ENCODE measurements at regions not wholly inside any gene's neighbourhood (a gene's known extent, or its start where the extent isn't known, plus 50 kb on each side); places are given as distances from the start of the nearest gene placed in this dataset.
A peak's percentile ranks its signal among the peaks of the same experiment; 100 is the strongest.
"Not testable (repeated sequence)": the region's sequence is repeated elsewhere in the genome, so short reads cannot be mapped to it uniquely, and the experiment has no call there.

- H3K36me3 Mint-ChIP-seq; H3K27me3 ChIP-seq (ENCODE audit: insufficient read depth, low read length); H3K27ac ChIP-seq (ENCODE audit: low read depth, low read length); H3K4me3 Mint-ChIP-seq; H3K27me3 Mint-ChIP-seq; H3K27ac Mint-ChIP-seq; CTCF ChIA-PET (ENCODE audit: partially characterized antibody); H3K4me3 ChIP-seq (ENCODE audit: low read length in 2 of 2); intact Hi-C loops (cut with micrococcal nuclease); DNase-seq; H3K9me3 ChIP-seq (ENCODE audit: control insufficient read depth in 1 of 2, low read length in 2 of 2); H3K36me3 ChIP-seq (ENCODE audit: insufficient read depth, low read length); H3K4me1 Mint-ChIP-seq; H3K4me1 ChIP-seq (ENCODE audit: insufficient read depth, low read length); H3K9me3 Mint-ChIP-seq; POLR2A ChIA-PET (ENCODE audit: partially characterized antibody): not testable (repeated sequence)
Observed at GRCh38 chr1:147103416-147104155, 68.7 kb downstream of the PRKAB2 start.

DNA sequence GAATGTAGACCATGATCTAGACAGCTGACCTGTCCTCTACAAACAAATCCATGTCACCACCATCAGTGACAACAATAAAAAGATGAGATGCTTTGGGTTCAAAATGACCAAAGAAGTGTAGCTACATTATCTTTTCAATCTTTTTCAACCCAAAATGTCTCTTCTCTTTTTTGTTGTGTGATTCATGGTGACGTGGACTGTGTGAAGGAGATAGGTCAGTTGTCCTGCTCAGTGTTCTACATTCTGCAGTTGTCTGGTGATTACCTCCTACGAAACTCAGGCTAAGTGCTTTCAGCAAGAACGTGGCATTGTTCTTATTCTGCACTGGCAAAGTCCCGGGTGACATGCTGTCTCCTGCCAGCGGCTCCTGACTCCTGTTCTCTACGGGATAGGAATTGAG is 73.1 kb downstream of the PRKAB2 start:
- intact Hi-C loops (cut with micrococcal nuclease) = no loop called here
- H3K27me3 Mint-ChIP-seq = peaks cover 0 to 4% of the 10 kb centered on the region in 2 donors
- ChIA-PET POLR2A (ENCODE audit: partially characterized antibody) (no interaction called here), CTCF (ENCODE audit: partially characterized antibody) (interaction anchor here (1.1 kb wide), 1 partner anchor 15 kb away, joined by 3 read pairs; no protein-coding TSS in a partner anchor)
- Histone ChIP-seq H3K4me3 (ENCODE audit: low read length in 2 of 2) (no peak overlapping the region), H3K9me3 (ENCODE audit: control insufficient read depth in 1 of 2, low read length in 2 of 2) (no peaks in the 10 kb centered on the region), H3K27ac (ENCODE audit: low read depth, low read length) (no peak overlapping the region), H3K36me3 (ENCODE audit: insufficient read depth, low read length) (no peaks in the 10 kb centered on the region), H3K4me1 (ENCODE audit: insufficient read depth, low read length) (no peaks in the 10 kb centered on the region), H3K27me3 (ENCODE audit: insufficient read depth, low read length) (no peaks in the 10 kb centered on the region)
- no peaks in the 10 kb centered on the region for H3K36me3 Mint-ChIP-seq
- DNase-seq = no peak
- H3K4me1 Mint-ChIP-seq = no peaks in the 10 kb centered on the region
- H3K4me3 Mint-ChIP-seq = no peak overlapping the region
- no peak overlapping the region for H3K27ac Mint-ChIP-seq
- no peaks in the 10 kb centered on the region for H3K9me3 Mint-ChIP-seq

DNA sequence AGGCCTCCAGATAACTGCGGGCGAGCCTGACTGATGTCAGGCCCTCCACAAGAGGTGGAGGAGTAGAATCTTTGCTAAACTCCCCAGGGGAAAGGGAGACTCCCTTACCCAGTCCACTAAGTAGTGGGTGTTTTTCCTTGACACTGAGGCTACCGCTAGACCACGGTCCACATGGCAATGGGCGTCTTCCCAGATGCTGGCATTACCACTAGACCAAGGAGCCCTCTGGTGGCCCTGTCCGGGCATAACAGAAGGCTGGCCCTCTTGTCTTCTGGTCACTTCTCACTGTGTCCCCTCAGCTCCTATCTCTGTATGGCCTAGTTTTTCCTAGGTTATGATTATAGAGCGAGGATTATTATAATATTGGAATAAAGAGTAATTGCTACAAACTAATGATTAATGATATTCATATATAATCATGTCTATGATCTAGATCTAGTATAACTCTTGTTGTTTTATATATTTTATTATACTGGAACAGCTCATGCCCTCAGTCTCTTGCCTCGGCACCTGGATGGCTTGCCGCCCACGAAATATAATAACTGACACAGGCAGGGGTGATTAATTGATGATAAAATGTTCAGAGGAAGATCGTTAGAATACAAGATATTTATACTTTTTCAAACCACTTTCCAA is 73.8 kb downstream of the PRKAB2 start:
- H3K27ac ChIP-seq (ENCODE audit: low read depth, low read length); H3K4me3 ChIP-seq (ENCODE audit: low read length in 2 of 2); H3K9me3 ChIP-seq (ENCODE audit: control insufficient read depth in 1 of 2, low read length in 2 of 2); POLR2A ChIA-PET (ENCODE audit: partially characterized antibody); H3K27me3 Mint-ChIP-seq; H3K9me3 Mint-ChIP-seq; H3K4me1 Mint-ChIP-seq; H3K4me3 Mint-ChIP-seq; intact Hi-C loops (cut with micrococcal nuclease); H3K4me1 ChIP-seq (ENCODE audit: insufficient read depth, low read length); H3K27me3 ChIP-seq (ENCODE audit: insufficient read depth, low read length); H3K27ac Mint-ChIP-seq; H3K36me3 ChIP-seq (ENCODE audit: insufficient read depth, low read length); H3K36me3 Mint-ChIP-seq: not testable (repeated sequence)
- DNase-seq = peak in 2 of 5 donors; percentile 11 to 12
- CTCF ChIA-PET (ENCODE audit: partially characterized antibody) = interaction anchor here (0.7 to 1.1 kb wide), 2 partner anchors 14 to 52 kb away, joined by 3 read pairs; no protein-coding TSS in a partner anchor

GRCh38 chr1:147095691-147096090 is 76.6 kb downstream of the PRKAB2 start:
- Mint-ChIP-seq H3K27me3 (peaks cover 0 to 1% of the 10 kb centered on the region in 2 donors), H3K4me1 (no peaks in the 10 kb centered on the region), H3K27ac (no peak overlapping the region), H3K9me3 (no peaks in the 10 kb centered on the region), H3K4me3 (no peak overlapping the region), H3K36me3 (no peaks in the 10 kb centered on the region)
- CTCF ChIA-PET (ENCODE audit: partially characterized antibody) = no interaction called here
- H3K36me3 ChIP-seq (ENCODE audit: insufficient read depth, low read length) = no peaks in the 10 kb centered on the region
- no peaks in the 10 kb centered on the region for H3K4me1 ChIP-seq (ENCODE audit: insufficient read depth, low read length)
- POLR2A ChIA-PET (ENCODE audit: partially characterized antibody) = no interaction called here
- H3K27me3 ChIP-seq (ENCODE audit: insufficient read depth, low read length) = no peaks in the 10 kb centered on the region
- no peak overlapping the region for H3K27ac ChIP-seq (ENCODE audit: low read depth, low read length)
- intact Hi-C loops (cut with micrococcal nuclease) = no loop called here
- H3K9me3 ChIP-seq (ENCODE audit: control insufficient read depth in 1 of 2, low read length in 2 of 2) = no peaks in the 10 kb centered on the region
- H3K4me3 ChIP-seq (ENCODE audit: low read length in 2 of 2) = no peak overlapping the region
- DNase-seq = no peak

DNA sequence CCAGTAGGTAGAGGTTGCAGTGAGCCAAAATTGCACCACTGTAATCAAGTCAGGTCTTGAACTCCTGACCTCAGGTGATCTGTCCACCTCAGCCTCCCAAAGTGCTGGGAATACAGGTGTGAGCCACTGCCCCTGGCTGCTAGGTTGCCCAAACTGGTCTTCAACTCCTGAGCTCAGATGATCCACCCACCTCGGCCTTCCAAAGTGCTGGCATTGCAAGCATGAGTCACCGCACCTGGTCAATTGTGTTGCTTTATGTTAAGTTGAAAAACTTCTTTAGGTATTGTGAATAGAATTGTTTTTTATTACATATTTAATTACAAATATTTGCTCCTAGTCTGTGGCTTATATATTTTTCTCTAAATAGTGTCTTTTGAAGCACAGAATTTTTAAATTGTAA is 80.5 kb downstream of the PRKAB2 start:
- Mint-ChIP-seq H3K36me3 (no peaks in the 10 kb centered on the region), H3K9me3 (peaks cover 0 to 7% (median 1%) of the 10 kb centered on the region in 8 donors), H3K27ac (no peak overlapping the region), H3K4me1 (peaks cover 0 to 12% (median 4%) of the 10 kb centered on the region in 4 donors), H3K4me3 (no peak overlapping the region), H3K27me3 (peaks cover 0 to 2% of the 10 kb centered on the region in 2 donors)
- DNase-seq = no peak
- no peaks in the 10 kb centered on the region for H3K27me3 ChIP-seq (ENCODE audit: insufficient read depth, low read length)
- no peaks in the 10 kb centered on the region for H3K9me3 ChIP-seq (ENCODE audit: control insufficient read depth in 1 of 2, low read length in 2 of 2)
- ChIA-PET POLR2A (ENCODE audit: partially characterized antibody) (no interaction called here), CTCF (ENCODE audit: partially characterized antibody) (no interaction called here)
- intact Hi-C loops (cut with micrococcal nuclease) = no loop called here
- H3K27ac ChIP-seq (ENCODE audit: low read depth, low read length) = no peak overlapping the region
- no peaks in the 10 kb centered on the region for H3K36me3 ChIP-seq (ENCODE audit: insufficient read depth, low read length)
- H3K4me3 ChIP-seq (ENCODE audit: low read length in 2 of 2) = no peak overlapping the region
- H3K4me1 ChIP-seq (ENCODE audit: insufficient read depth, low read length) = no peaks in the 10 kb centered on the region

DNA sequence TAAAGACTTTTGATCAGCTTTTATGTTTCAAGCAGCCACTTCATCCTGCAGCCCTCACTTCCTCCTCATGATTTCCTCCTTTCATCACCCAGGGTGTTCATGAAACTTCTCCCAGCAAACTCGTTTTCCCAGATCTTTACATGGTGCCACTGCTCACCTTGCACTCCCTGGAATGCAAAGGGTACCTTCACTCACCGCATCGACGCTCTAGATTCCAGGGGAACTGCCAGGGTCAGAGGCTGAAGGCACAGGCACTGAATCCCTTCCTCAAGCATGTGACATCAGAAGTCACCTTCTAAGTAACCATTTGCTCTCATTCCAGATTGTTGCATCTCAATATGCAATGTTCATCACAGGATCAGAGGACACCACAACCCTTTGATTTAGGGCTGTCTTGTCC is 82.8 kb downstream of the PRKAB2 start:
- no peak overlapping the region for H3K27ac Mint-ChIP-seq
- Histone ChIP-seq H3K36me3 (ENCODE audit: insufficient read depth, low read length) (no peaks in the 10 kb centered on the region), H3K9me3 (ENCODE audit: control insufficient read depth in 1 of 2, low read length in 2 of 2) (no peaks in the 10 kb centered on the region), H3K27me3 (ENCODE audit: insufficient read depth, low read length) (no peaks in the 10 kb centered on the region), H3K4me1 (ENCODE audit: insufficient read depth, low read length) (no peaks in the 10 kb centered on the region), H3K27ac (ENCODE audit: low read depth, low read length) (no peak overlapping the region), H3K4me3 (ENCODE audit: low read length in 2 of 2) (no peak overlapping the region)
- peaks cover 0 to 7% (median 1%) of the 10 kb centered on the region in 8 donors for H3K9me3 Mint-ChIP-seq
- DNase-seq = no peak
- H3K27me3 Mint-ChIP-seq = peaks cover 4 to 8% of the 10 kb centered on the region in 2 donors
- peaks cover 4 to 13% (median 9%) of the 10 kb centered on the region in 4 donors for H3K4me1 Mint-ChIP-seq
- ChIA-PET CTCF (ENCODE audit: partially characterized antibody) (interaction anchor here (1.2 kb wide), 1 partner anchor 46 kb away, joined by 3 read pairs; no protein-coding TSS in a partner anchor), POLR2A (ENCODE audit: partially characterized antibody) (no interaction called here)
- peak overlapping the region in 1 of 8 donors; percentile 21 for H3K4me3 Mint-ChIP-seq
- peaks cover 0 to 6% of the 10 kb centered on the region in 2 donors for H3K36me3 Mint-ChIP-seq
- intact Hi-C loops (cut with micrococcal nuclease) = loop anchor here (5.0 kb wide), 1 partner anchor 83 kb away; the partner anchor contains the start of gene PRKAB2

- H3K27ac Mint-ChIP-seq = peak overlapping the region in 3 of 7 donors; percentile 48 to 98 (median 65)
Observed at GRCh38 chr1:147086129-147086528, 86.1 kb downstream of the PRKAB2 start.

More at GRCh38 chr1:147086129-147086528, 86.1 kb downstream of the PRKAB2 start:
- no peaks in the 10 kb centered on the region for H3K9me3 ChIP-seq (ENCODE audit: control insufficient read depth in 1 of 2, low read length in 2 of 2)
- DNase-seq = no peak
- peaks cover 6% of the 10 kb centered on the region for H3K27me3 ChIP-seq (ENCODE audit: insufficient read depth, low read length)
- H3K4me3 ChIP-seq (ENCODE audit: low read length in 2 of 2) = no peak overlapping the region
- H3K4me1 Mint-ChIP-seq = peaks cover 11 to 32% (median 24%) of the 10 kb centered on the region in 4 donors
- intact Hi-C loops (cut with micrococcal nuclease) = loop anchor here (5.0 kb wide), 1 partner anchor 86 kb away; the partner anchor contains the start of gene PRKAB2
- peaks cover 0 to 9% of the 10 kb centered on the region in 2 donors for H3K36me3 Mint-ChIP-seq
- no peaks in the 10 kb centered on the region for H3K36me3 ChIP-seq (ENCODE audit: insufficient read depth, low read length)
- peaks cover 0 to 20% (median 5%) of the 10 kb centered on the region in 8 donors for H3K9me3 Mint-ChIP-seq
- H3K4me3 Mint-ChIP-seq = peak overlapping the region in 3 of 8 donors; percentile 2 to 50 (median 42)
- H3K4me1 ChIP-seq (ENCODE audit: insufficient read depth, low read length) = peaks cover 8% of the 10 kb centered on the region
- H3K27me3 Mint-ChIP-seq = peaks cover 18 to 23% of the 10 kb centered on the region in 2 donors
- POLR2A ChIA-PET (ENCODE audit: partially characterized antibody) = no interaction called here
- no peak overlapping the region for H3K27ac ChIP-seq (ENCODE audit: low read depth, low read length)
- CTCF ChIA-PET (ENCODE audit: partially characterized antibody) = no interaction called here

Data from CD4-positive, alpha-beta memory T cell (primary cell).